ENCODE measurements at regions not wholly inside any gene's neighbourhood (a gene's known extent, or its start where the extent isn't known, plus 50 kb on each side); places are given as distances from the start of the nearest gene placed in this dataset.

GRCh38 chr5:135253601-135254178 lies 145.3 kb downstream of the MACROH2A1 start:
- H3K36me3 ChIP-seq (ENCODE audit: control insufficient read depth, low read length), result no peaks in the 10 kb centered on the region
- no peaks in the 10 kb centered on the region for H3K9me2 ChIP-seq (replicated peaks; ENCODE audit: control insufficient read depth, low read length)
- no peaks in the 10 kb centered on the region for H3K4me1 ChIP-seq (ENCODE audit: control insufficient read depth, low read length)
- no peaks in the 10 kb centered on the region; the same call in 1 of the 2 replicates for H3K27me3 ChIP-seq (ENCODE audit: control insufficient read depth, low read length)
- H4K20me1 ChIP-seq (ENCODE audit: control insufficient read depth, insufficient read depth, low read depth, low read length), result no peaks in the 10 kb centered on the region
- TF ChIP-seq EZH2phosphoT487 (IDR thresholded peaks at IDR 0.05; ENCODE audit: borderline replicate concordance, low read length), result no peak
- TF ChIP-seq, protein P1, sequence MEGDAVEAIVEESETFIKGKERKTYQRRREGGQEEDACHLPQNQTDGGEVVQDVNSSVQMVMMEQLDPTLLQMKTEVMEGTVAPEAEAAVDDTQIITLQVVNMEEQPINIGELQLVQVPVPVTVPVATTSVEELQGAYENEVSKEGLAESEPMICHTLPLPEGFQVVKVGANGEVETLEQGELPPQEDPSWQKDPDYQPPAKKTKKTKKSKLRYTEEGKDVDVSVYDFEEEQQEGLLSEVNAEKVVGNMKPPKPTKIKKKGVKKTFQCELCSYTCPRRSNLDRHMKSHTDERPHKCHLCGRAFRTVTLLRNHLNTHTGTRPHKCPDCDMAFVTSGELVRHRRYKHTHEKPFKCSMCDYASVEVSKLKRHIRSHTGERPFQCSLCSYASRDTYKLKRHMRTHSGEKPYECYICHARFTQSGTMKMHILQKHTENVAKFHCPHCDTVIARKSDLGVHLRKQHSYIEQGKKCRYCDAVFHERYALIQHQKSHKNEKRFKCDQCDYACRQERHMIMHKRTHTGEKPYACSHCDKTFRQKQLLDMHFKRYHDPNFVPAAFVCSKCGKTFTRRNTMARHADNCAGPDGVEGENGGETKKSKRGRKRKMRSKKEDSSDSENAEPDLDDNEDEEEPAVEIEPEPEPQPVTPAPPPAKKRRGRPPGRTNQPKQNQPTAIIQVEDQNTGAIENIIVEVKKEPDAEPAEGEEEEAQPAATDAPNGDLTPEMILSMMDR (IDR thresholded peaks at IDR 0.05; ENCODE audit: low read depth, low read length, poor library complexity, severe bottlenecking), result no peak
- H3K27ac ChIP-seq (ENCODE audit: low read depth, low read length), result no peak overlapping the region
- no peaks in the 10 kb centered on the region for H3F3A ChIP-seq (ENCODE audit: control insufficient read depth, insufficient read depth)
- H3K4me2 ChIP-seq (ENCODE audit: low read length), result no peak overlapping the region
- no peaks in the 10 kb centered on the region for H3K79me2 ChIP-seq (ENCODE audit: control insufficient read depth, low read length)
- no peaks in the 10 kb centered on the region for H3K9me3 ChIP-seq (ENCODE audit: control insufficient read depth, insufficient read depth, low read length)
- H3K4me3 ChIP-seq (ENCODE audit: low read length), result no peak overlapping the region

- Histone ChIP-seq H3K4me1 (ENCODE audit: control insufficient read depth, low read length) (no peaks in the 10 kb centered on the region), H3K4me3 (ENCODE audit: low read length) (no peak overlapping the region), H4K20me1 (ENCODE audit: control insufficient read depth, insufficient read depth, low read depth, low read length) (no peaks in the 10 kb centered on the region), H3F3A (ENCODE audit: control insufficient read depth, insufficient read depth) (no peaks in the 10 kb centered on the region), H3K79me2 (ENCODE audit: control insufficient read depth, low read length) (no peaks in the 10 kb centered on the region), H3K4me2 (ENCODE audit: low read length) (no peak overlapping the region), H3K27me3 (ENCODE audit: control insufficient read depth, low read length) (no peaks in the 10 kb centered on the region), H3K9me3 (ENCODE audit: control insufficient read depth, insufficient read depth, low read length) (no peaks in the 10 kb centered on the region), H3K36me3 (ENCODE audit: control insufficient read depth, low read length) (no peaks in the 10 kb centered on the region), H3K27ac (ENCODE audit: low read depth, low read length) (no peak overlapping the region), H3K9me2 (replicated peaks; ENCODE audit: control insufficient read depth, low read length) (no peaks in the 10 kb centered on the region)
- TF ChIP-seq EZH2phosphoT487 (IDR thresholded peaks at IDR 0.05; ENCODE audit: borderline replicate concordance, low read length), result no peak
- TF ChIP-seq, protein P1 (IDR thresholded peaks at IDR 0.05; ENCODE audit: low read depth, low read length, poor library complexity, severe bottlenecking), result no peak
Measured at GRCh38 chr5:135251093-135251492, 147.9 kb downstream of the MACROH2A1 start.

DNA sequence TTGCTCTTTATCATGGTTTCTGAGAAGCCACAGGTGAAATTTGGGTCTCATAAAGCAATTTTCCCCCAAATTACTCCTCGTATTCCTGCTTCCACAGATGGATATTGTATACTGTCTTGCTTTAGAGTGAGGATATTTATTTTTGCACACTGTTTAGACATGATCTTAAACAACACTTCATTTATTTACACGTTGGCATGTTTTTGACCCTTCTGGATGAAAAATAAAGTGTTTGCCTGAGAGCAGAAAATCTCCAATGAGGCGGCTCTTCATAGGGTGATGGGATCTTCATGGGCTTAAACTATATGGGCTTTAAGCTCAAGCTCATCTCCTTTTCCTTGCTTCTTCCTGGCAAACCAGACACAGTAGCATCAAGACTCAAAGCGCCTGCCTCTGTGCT lies 148.4 kb downstream of the MACROH2A1 start:
- H3K9me3 ChIP-seq (ENCODE audit: control insufficient read depth, insufficient read depth, low read length), result no peaks in the 10 kb centered on the region
- no peaks in the 10 kb centered on the region for H3F3A ChIP-seq (ENCODE audit: control insufficient read depth, insufficient read depth)
- H3K4me2 ChIP-seq (ENCODE audit: low read length), result no peak overlapping the region
- no peaks in the 10 kb centered on the region for H4K20me1 ChIP-seq (ENCODE audit: control insufficient read depth, insufficient read depth, low read depth, low read length)
- no peaks in the 10 kb centered on the region for H3K9me2 ChIP-seq (replicated peaks; ENCODE audit: control insufficient read depth, low read length)
- H3K4me3 ChIP-seq (ENCODE audit: low read length), result no peak overlapping the region
- no peaks in the 10 kb centered on the region for H3K36me3 ChIP-seq (ENCODE audit: control insufficient read depth, low read length)
- H3K79me2 ChIP-seq (ENCODE audit: control insufficient read depth, low read length), result no peaks in the 10 kb centered on the region
- H3K4me1 ChIP-seq (ENCODE audit: control insufficient read depth, low read length), result no peaks in the 10 kb centered on the region
- no peak for TF ChIP-seq EZH2phosphoT487 (IDR thresholded peaks at IDR 0.05; ENCODE audit: borderline replicate concordance, low read length)
- TF ChIP-seq, protein P1 (IDR thresholded peaks at IDR 0.05; ENCODE audit: low read depth, low read length, poor library complexity, severe bottlenecking), result no peak
- no peaks in the 10 kb centered on the region for H3K27me3 ChIP-seq (ENCODE audit: control insufficient read depth, low read length)
- no peak overlapping the region for H3K27ac ChIP-seq (ENCODE audit: low read depth, low read length)
